GM19397 (cell line): ENCODE measurements at regions not wholly inside any gene's neighbourhood (a gene's known extent, or its start where the extent isn't known, plus 50 kb on each side); places are given as distances from the start of the nearest gene placed in this dataset.
"Not testable (repeated sequence)": the region's sequence is repeated elsewhere in the genome, so short reads cannot be mapped to it uniquely, and the experiment has no call there.

Experiments
- ATAC-seq: cut with Tn5 transposase; IDR thresholded peaks from one replicate; pipeline ENCODE4 v1.9.1; 2021; ENCODE audit warnings: mild to moderate bottlenecking, moderate library complexity; ENCODE audit not compliant: unreplicated experiment

- no peak for ATAC-seq
These were observed 57.6 kb upstream of the USP6NL start for GRCh38 chr10:11668847-11669610.

- no peak for ATAC-seq
These were observed 56.3 kb upstream of the USP6NL start for GRCh38 chr10:11667756-11668155.

- peak; percentile 74 for ATAC-seq
These were observed 52.5 kb upstream of the USP6NL start for GRCh38 chr10:11663763-11664555.

GRCh38 chr10:11663126-11663515 lies 51.7 kb upstream of the USP6NL start:
- ATAC-seq, result not testable (repeated sequence)

GRCh38 chr10:11661441-11661840 lies 50.0 kb upstream of the USP6NL start:
- no peak for ATAC-seq
